H1 (cell line): ENCODE measurements at regions not wholly inside any gene's neighbourhood (a gene's known extent, or its start where the extent isn't known, plus 50 kb on each side); places are given as distances from the start of the nearest gene placed in this dataset.

ENCODE experiments used
- CTCF ChIA-PET: fragments of 300-600 bp; sonication (Branson Sonifier 250); formaldehyde crosslinking; loops from one replicate; lab custom pipeline; 2021; ENCODE audit not compliant: partially characterized antibody; lab: Charles Lee
- POLR2A ChIA-PET: fragments of 300-600 bp; sonication (Branson Sonifier 250); formaldehyde crosslinking; loops from one replicate; lab custom pipeline; 2021; ENCODE audit warnings: inconsistent platforms; ENCODE audit not compliant: partially characterized antibody; lab: Charles Lee
- DNase-seq, 2 experiments: peaks; one replicate each; pipeline versions ENCODE4 v3.0.0 to v3.0.0-alpha.2; 2010 to 2022; ENCODE audit warnings: low spot score in 2 of 2, low read depth in 1 of 2, mixed read lengths in 1 of 2
- FAIRE-seq: peaks from 2 replicates; lab custom pipeline; 2011; peaks lifted over from hg19 to GRCh38; lab: Jason Lieb, UNC
- H2AFZ ChIP-seq: 2 replicates; pipeline ENCODE4 v1.8.1; 2012; ENCODE audit warnings: low read length, inconsistent platforms
- H2AK5ac ChIP-seq: 2 replicates; pipeline ENCODE4 v1.6.1; 2013; ENCODE audit warnings: low read depth, low read length
- H2BK120ac ChIP-seq: replicated peaks from 2 replicates; pipeline ENCODE3; 2013; ENCODE audit warnings: low read depth, low read length, inconsistent platforms
- H2BK12ac ChIP-seq: 2 replicates; pipeline ENCODE4 v1.6.1; 2013; ENCODE audit warnings: low read depth, low read length
- H2BK15ac ChIP-seq: 2 replicates; pipeline ENCODE4 v1.6.1; 2013; ENCODE audit warnings: low read length
- H2BK20ac ChIP-seq: 2 replicates; pipeline ENCODE4 v1.6.1; 2013; ENCODE audit warnings: low read length
- H2BK5ac ChIP-seq: 2 replicates; pipeline ENCODE4 v1.6.1; 2013; ENCODE audit warnings: low read depth, low read length
- H3K14ac ChIP-seq: 2 replicates; pipeline ENCODE4 v1.6.1; 2013; ENCODE audit warnings: inconsistent platforms; ENCODE audit not compliant: insufficient read length
- H3K18ac ChIP-seq: 2 replicates; pipeline ENCODE4 v1.6.1; 2013; ENCODE audit warnings: low read length; ENCODE audit errors: extremely low read depth
- H3K23ac ChIP-seq: 2 replicates; pipeline ENCODE4 v1.6.1; 2013; ENCODE audit warnings: inconsistent platforms; ENCODE audit not compliant: insufficient read length
- H3K23me2 ChIP-seq: 2 replicates; pipeline ENCODE4 v1.6.1; 2013; ENCODE audit warnings: low read depth, low read length
- H3K27ac ChIP-seq: 2 replicates; pipeline ENCODE4 v1.6.1; 2011; ENCODE audit warnings: low read depth, low read length, inconsistent platforms
- H3K27me3 ChIP-seq, 4 experiments: replicated peaks in 1 of 4; 1 replicate in 1 of 4; 2 replicates in 3 of 4; pipeline versions ENCODE4 v1.6.1 to v1.8.1; 2011 to 2013; ENCODE audit warnings: low read length in 3 of 4, mild to moderate bottlenecking in 3 of 4, inconsistent platforms in 2 of 4, mixed read lengths in 2 of 4, moderate library complexity in 1 of 4; ENCODE audit not compliant: control insufficient read depth in 3 of 4, insufficient read depth in 3 of 4; ENCODE audit errors: extremely low read depth in 1 of 4
- H3K36me3 ChIP-seq, 4 experiments: 2 replicates each; pipeline versions ENCODE4 v1.6.1 to v1.8.1; 2011 to 2013; ENCODE audit warnings: mild to moderate bottlenecking in 4 of 4, low read length in 3 of 4, moderate library complexity in 2 of 4, control low read depth in 1 of 4, inconsistent platforms in 1 of 4; ENCODE audit not compliant: insufficient read depth in 4 of 4, control insufficient read depth in 2 of 4
- H3K4ac ChIP-seq: replicated peaks from 2 replicates; pipeline ENCODE3; 2013; ENCODE audit warnings: low read length, low read depth, mixed read lengths, inconsistent platforms; ENCODE audit not compliant: insufficient read length
- H3K4me1 ChIP-seq, 4 experiments: replicated peaks in 1 of 4; 1 replicate in 1 of 4; 2 replicates in 3 of 4; pipeline versions ENCODE4 v1.6.1 to v1.8.1; 2011 to 2013; ENCODE audit warnings: low read length in 3 of 4, inconsistent platforms in 2 of 4, mixed read lengths in 1 of 4; ENCODE audit not compliant: insufficient read depth in 4 of 4, control insufficient read depth in 3 of 4
- H3K4me2 ChIP-seq, 2 experiments: 2 replicates each; pipeline versions ENCODE4 v1.6.1 to v1.8.1; 2011 to 2013; ENCODE audit warnings: low read depth in 2 of 2, low read length in 2 of 2, control low read depth in 1 of 2, inconsistent platforms in 1 of 2, mild to moderate bottlenecking in 1 of 2; ENCODE audit not compliant: insufficient read depth in 1 of 2
- H3K4me3 ChIP-seq, 4 experiments: fragments of 200-600, 300-600 bp in 1 of 4; sonication (generic), shearing (Covaris generic), sonication (Bioruptor Twin) in 1 of 4; 2 replicates each; pipeline versions ENCODE4 v1.5.1 to v1.8.1; 2011 to 2016; ENCODE audit warnings: low read length in 4 of 4, low read depth in 3 of 4, control low read depth in 2 of 4, inconsistent platforms in 2 of 4, mild to moderate bottlenecking in 2 of 4, mixed read lengths in 1 of 4, moderate library complexity in 1 of 4; ENCODE audit not compliant: insufficient read depth in 2 of 4; ENCODE audit errors: extremely low read depth in 1 of 4
- H3K56ac ChIP-seq: replicated peaks from 2 replicates; pipeline ENCODE3; 2013; ENCODE audit warnings: low read depth, mild to moderate bottlenecking, mixed read lengths, low read length, inconsistent platforms; ENCODE audit not compliant: insufficient read length
- H3K79me1 ChIP-seq: 2 replicates; pipeline ENCODE4 v1.6.1; 2013; ENCODE audit warnings: low read depth, low read length, control low read depth
- H3K79me2 ChIP-seq, 2 experiments: 2 replicates each; pipeline versions ENCODE4 v1.6.1 to v1.8.1; 2012 to 2013; ENCODE audit warnings: low read length in 2 of 2, mild to moderate bottlenecking in 2 of 2, inconsistent platforms in 1 of 2; ENCODE audit not compliant: insufficient read depth in 2 of 2, control insufficient read depth in 1 of 2
- H3K9ac ChIP-seq, 4 experiments: replicated peaks in 1 of 4; 1 replicate in 1 of 4; 2 replicates in 3 of 4; pipeline versions ENCODE4 v1.6.1 to v1.8.1; 2011 to 2013; ENCODE audit warnings: low read depth in 3 of 4, low read length in 3 of 4, control low read depth in 2 of 4, mild to moderate bottlenecking in 2 of 4, moderate library complexity in 2 of 4, inconsistent platforms in 1 of 4; ENCODE audit errors: extremely low read depth in 1 of 4
- H3K9me3 ChIP-seq, 2 experiments: 2 replicates each; pipeline versions ENCODE4 v1.6.1 to v1.8.1; 2012 to 2013; ENCODE audit warnings: mild to moderate bottlenecking in 2 of 2, moderate library complexity in 2 of 2, control low read depth in 1 of 2, inconsistent platforms in 1 of 2, low read depth in 1 of 2, low read length in 1 of 2, mixed read lengths in 1 of 2; ENCODE audit not compliant: insufficient read depth in 2 of 2
- H4K20me1 ChIP-seq, 2 experiments: replicated peaks in 1 of 2; 2 replicates each; pipeline versions ENCODE3 to v1.8.1; 2011 to 2013; ENCODE audit warnings: inconsistent platforms in 2 of 2, low read length in 2 of 2, mild to moderate bottlenecking in 1 of 2; ENCODE audit not compliant: insufficient read depth in 2 of 2, control insufficient read depth in 1 of 2
- H4K5ac ChIP-seq: 2 replicates; pipeline ENCODE4 v1.6.1; 2013; ENCODE audit warnings: low read length, low read depth, mixed read lengths, inconsistent platforms; ENCODE audit not compliant: insufficient read length
- H4K8ac ChIP-seq: 2 replicates; pipeline ENCODE4 v1.8.0; 2013; ENCODE audit warnings: mild to moderate bottlenecking, moderate library complexity, low read length, inconsistent platforms; ENCODE audit not compliant: insufficient read depth; ENCODE audit errors: extremely low read depth
- H4K91ac ChIP-seq: replicated peaks from 2 replicates; pipeline ENCODE3; 2013; ENCODE audit warnings: low read length, mixed read lengths, inconsistent platforms; ENCODE audit not compliant: insufficient read length
- BCL11A ChIP-seq, 2 experiments: IDR thresholded peaks; one replicate each; pipeline ENCODE4 v1.6.1; 2011; ENCODE audit warnings: low read depth in 2 of 2, low read length in 2 of 2, mild to moderate bottlenecking in 2 of 2
- CREB1 ChIP-seq: IDR thresholded peaks from 2 replicates; pipeline ENCODE4 v1.6.1; 2012; ENCODE audit warnings: inconsistent platforms
- HDAC6 ChIP-seq: IDR thresholded peaks from one replicate; pipeline ENCODE4 v1.7.1; 2012; ENCODE audit warnings: low read depth, mild to moderate bottlenecking, inconsistent platforms, low read length, moderate library complexity
- PHF8 ChIP-seq: fragments of 200-600 bp; sonication (generic); conservative IDR thresholded peaks from 2 replicates; pipeline ENCODE4 v1.7.1; 2012; ENCODE audit warnings: low read depth, mild to moderate bottlenecking, inconsistent platforms, low read length, moderate library complexity
- SIX5 ChIP-seq: IDR thresholded peaks from 2 replicates; pipeline ENCODE4 v1.6.1; 2011; ENCODE audit warnings: mild to moderate bottlenecking, low read depth, low read length
- TAF1 ChIP-seq: IDR thresholded peaks from 2 replicates; pipeline ENCODE4 v1.6.1; 2011; ENCODE audit warnings: mild to moderate bottlenecking, low read depth, low read length
- WGBS, 2 experiments: shearing (Covaris generic) in 1 of 2; methylation state at CpG; one replicate each; pipeline versions ENCODE4 v1.1.6 to v1.1.7; 2013 to 2015; ENCODE audit warnings: low lambda C conversion rate in 2 of 2, mixed read lengths in 2 of 2, inconsistent platforms in 1 of 2, low coverage in 1 of 2, missing lambda C conversion rate in 1 of 2; ENCODE audit not compliant: insufficient replicate concordance in 2 of 2, insufficient coverage in 1 of 2, insufficient read length in 1 of 2; ENCODE audit errors: extremely low coverage in 1 of 2, missing lambda C conversion rate in 1 of 2; 5-methylcytosine and 5-hydroxymethylcytosine counted together

- no peak for TF ChIP-seq HDAC6
- no peak for TF ChIP-seq BCL11A (IDR thresholded peaks at IDR 0.05; ENCODE audit: low read depth in 2 of 2, low read length in 2 of 2)
- TF ChIP-seq TAF1: no peak
- TF ChIP-seq PHF8: no peak
- no peak for TF ChIP-seq SIX5
- no peak for TF ChIP-seq CREB1
- no peaks in the 10 kb centered on the region for H3K36me3 ChIP-seq
- H3K4ac ChIP-seq: no peak overlapping the region
- H4K20me1 ChIP-seq: no peaks in the 10 kb centered on the region
- POLR2A ChIA-PET: no interaction called here
- H3K27me3 ChIP-seq: no peaks in the 10 kb centered on the region
- CTCF ChIA-PET: interaction anchor here (0.7 to 0.9 kb wide), 2 partner anchors 109 to 127 kb away, joined by 3 read pairs; no protein-coding TSS in a partner anchor
- H2BK5ac ChIP-seq: no peak overlapping the region
- H3K14ac ChIP-seq: no peak overlapping the region
- no peak overlapping the region for H3K23ac ChIP-seq
- no peak overlapping the region for H3K4me3 ChIP-seq
- no peak overlapping the region for H2BK12ac ChIP-seq
- no peak overlapping the region for H3K56ac ChIP-seq
- no peak overlapping the region for H3K18ac ChIP-seq
- no peaks in the 10 kb centered on the region for H3K4me1 ChIP-seq
- H4K5ac ChIP-seq: no peak overlapping the region
- H2AFZ ChIP-seq: no peak overlapping the region
- no peak overlapping the region for H3K4me2 ChIP-seq
- DNase-seq (no peak), FAIRE-seq (no peak)
- H4K91ac ChIP-seq: no peak overlapping the region
- WGBS, 2 experiments: 82% methylated on average over 2 of the region's 2 CpGs; no CpG with 5 or more reads in 1 of the 2 experiments
- H2BK15ac ChIP-seq: no peak overlapping the region
- H2AK5ac ChIP-seq: no peak overlapping the region
- H3K79me1 ChIP-seq: no peaks in the 10 kb centered on the region
- H4K8ac ChIP-seq: no peak overlapping the region
- H3K23me2 ChIP-seq: no peaks in the 10 kb centered on the region
- H2BK20ac ChIP-seq: no peak overlapping the region
- H3K9me3 ChIP-seq: no peaks in the 10 kb centered on the region
- H3K79me2 ChIP-seq: no peaks in the 10 kb centered on the region
- no peak overlapping the region for H3K9ac ChIP-seq
- no peak overlapping the region for H2BK120ac ChIP-seq
- no peak overlapping the region for H3K27ac ChIP-seq
These were observed 84.2 kb upstream of the LRIG3 start for GRCh38 chr12:59004456-59004855.
